ENCODE measurements at regions not wholly inside any gene's neighbourhood (a gene's known extent, or its start where the extent isn't known, plus 50 kb on each side); places are given as distances from the start of the nearest gene placed in this dataset.

- no peak overlapping the region for H3K4me3 ChIP-seq (ENCODE audit: low read depth, low read length, poor library complexity, severe bottlenecking)
- no peaks in the 10 kb centered on the region for H3K4me1 ChIP-seq (ENCODE audit: insufficient read depth, low read length, poor library complexity, severe bottlenecking)
- intact Hi-C loops (cut with micrococcal nuclease; ENCODE audit: unreplicated experiment): no loop called here
- H3K36me3 ChIP-seq (ENCODE audit: insufficient read depth, low read length, poor library complexity, severe bottlenecking): no peaks in the 10 kb centered on the region
- no peak for DNase-seq (ENCODE audit: low spot score)
- ChIA-PET CTCF (no interaction called here), POLR2A (ENCODE audit: low non-redundant PET) (no interaction called here)
- TF ChIP-seq, protein P1, sequence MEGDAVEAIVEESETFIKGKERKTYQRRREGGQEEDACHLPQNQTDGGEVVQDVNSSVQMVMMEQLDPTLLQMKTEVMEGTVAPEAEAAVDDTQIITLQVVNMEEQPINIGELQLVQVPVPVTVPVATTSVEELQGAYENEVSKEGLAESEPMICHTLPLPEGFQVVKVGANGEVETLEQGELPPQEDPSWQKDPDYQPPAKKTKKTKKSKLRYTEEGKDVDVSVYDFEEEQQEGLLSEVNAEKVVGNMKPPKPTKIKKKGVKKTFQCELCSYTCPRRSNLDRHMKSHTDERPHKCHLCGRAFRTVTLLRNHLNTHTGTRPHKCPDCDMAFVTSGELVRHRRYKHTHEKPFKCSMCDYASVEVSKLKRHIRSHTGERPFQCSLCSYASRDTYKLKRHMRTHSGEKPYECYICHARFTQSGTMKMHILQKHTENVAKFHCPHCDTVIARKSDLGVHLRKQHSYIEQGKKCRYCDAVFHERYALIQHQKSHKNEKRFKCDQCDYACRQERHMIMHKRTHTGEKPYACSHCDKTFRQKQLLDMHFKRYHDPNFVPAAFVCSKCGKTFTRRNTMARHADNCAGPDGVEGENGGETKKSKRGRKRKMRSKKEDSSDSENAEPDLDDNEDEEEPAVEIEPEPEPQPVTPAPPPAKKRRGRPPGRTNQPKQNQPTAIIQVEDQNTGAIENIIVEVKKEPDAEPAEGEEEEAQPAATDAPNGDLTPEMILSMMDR (conservative IDR thresholded peaks at IDR 0.05; ENCODE audit: low read depth, low read length): no peak
- H3K27ac ChIP-seq (ENCODE audit: low read depth, low read length, poor library complexity, severe bottlenecking): no peak overlapping the region
- no peaks in the 10 kb centered on the region for H3K9me3 ChIP-seq (ENCODE audit: low read depth, low read length, poor library complexity, severe bottlenecking)
- H3K27me3 ChIP-seq (replicated peaks; ENCODE audit: insufficient read depth, low read depth, low read length, poor library complexity): no peaks in the 10 kb centered on the region
- BruUV-seq (replicated peaks): no TSS peak
Observed at GRCh38 chr4:136881666-136882065, 650.6 kb downstream of the PCDH18 start.

- CTCF ChIA-PET: no interaction called here
- intact Hi-C loops (cut with micrococcal nuclease; ENCODE audit: unreplicated experiment): no loop called here
- H3K27me3 ChIP-seq (replicated peaks; ENCODE audit: insufficient read depth, low read depth, low read length, poor library complexity): no peaks in the 10 kb centered on the region
- no peak for DNase-seq (ENCODE audit: low spot score)
- no peaks in the 10 kb centered on the region for H3K4me1 ChIP-seq (ENCODE audit: insufficient read depth, low read length, poor library complexity, severe bottlenecking)
- H3K4me3 ChIP-seq (ENCODE audit: low read depth, low read length, poor library complexity, severe bottlenecking): no peak overlapping the region
- TF ChIP-seq EZH2 (IDR thresholded peaks at IDR 0.05; ENCODE audit: borderline replicate concordance, low read depth, low read length, poor library complexity, severe bottlenecking): no peak
- TF ChIP-seq, protein P1 (conservative IDR thresholded peaks at IDR 0.05; ENCODE audit: low read depth, low read length): no peak
- H3K9me3 ChIP-seq (ENCODE audit: low read depth, low read length, poor library complexity, severe bottlenecking): no peaks in the 10 kb centered on the region
- no peaks in the 10 kb centered on the region for H3K36me3 ChIP-seq (ENCODE audit: insufficient read depth, low read length, poor library complexity, severe bottlenecking)
- POLR2A ChIA-PET (ENCODE audit: low non-redundant PET): no interaction called here
- no TSS peak for BruUV-seq (replicated peaks)
- H3K27ac ChIP-seq (ENCODE audit: low read depth, low read length, poor library complexity, severe bottlenecking): no peak overlapping the region
Observed at GRCh38 chr4:136873555-136873954, 658.7 kb downstream of the PCDH18 start.

- Histone ChIP-seq H3K4me3 (ENCODE audit: low read depth, low read length, poor library complexity, severe bottlenecking) (no peak overlapping the region), H3K27ac (ENCODE audit: low read depth, low read length, poor library complexity, severe bottlenecking) (no peak overlapping the region), H3K4me1 (ENCODE audit: insufficient read depth, low read length, poor library complexity, severe bottlenecking) (peaks cover 9% of the 10 kb centered on the region), H3K36me3 (ENCODE audit: insufficient read depth, low read length, poor library complexity, severe bottlenecking) (no peaks in the 10 kb centered on the region), H3K9me3 (ENCODE audit: low read depth, low read length, poor library complexity, severe bottlenecking) (no peaks in the 10 kb centered on the region), H3K27me3 (replicated peaks; ENCODE audit: insufficient read depth, low read depth, low read length, poor library complexity) (no peaks in the 10 kb centered on the region)
- DNase-seq (ENCODE audit: low spot score): no peak
- TF ChIP-seq, protein P1 (conservative IDR thresholded peaks at IDR 0.05; ENCODE audit: low read depth, low read length): no peak
- TF ChIP-seq EZH2 (IDR thresholded peaks at IDR 0.05; ENCODE audit: borderline replicate concordance, low read depth, low read length, poor library complexity, severe bottlenecking): no peak
- intact Hi-C loops (cut with micrococcal nuclease; ENCODE audit: unreplicated experiment): loop anchor here (10.0 kb wide), 1 partner anchor 1963 kb away; no protein-coding TSS in a partner anchor
- CTCF ChIA-PET: no interaction called here
- BruUV-seq (replicated peaks): no TSS peak
- POLR2A ChIA-PET (ENCODE audit: low non-redundant PET): no interaction called here
Observed at GRCh38 chr4:136867465-136867864, 664.8 kb downstream of the PCDH18 start.

All from A673 (cell line).